ENCODE measurements at regions not wholly inside any gene's neighbourhood (a gene's known extent, or its start where the extent isn't known, plus 50 kb on each side); places are given as distances from the start of the nearest gene placed in this dataset.

GRCh38 chr7:67711706-67712105 is 715.1 kb downstream of the TYW1 start:
- TF ChIP-seq ZFX (IDR thresholded peaks at IDR 0.05): no peak
- TF ChIP-seq CTCF (conservative IDR thresholded peaks at IDR 0.05): no peak
- no peak overlapping the region for H3K27ac ChIP-seq

GRCh38 chr7:67713451-67714056 is 716.9 kb downstream of the TYW1 start:
- H3K27ac ChIP-seq: no peak overlapping the region
- no peak for TF ChIP-seq CTCF (conservative IDR thresholded peaks at IDR 0.05)
- no peak for TF ChIP-seq ZFX (IDR thresholded peaks at IDR 0.05)

- no peak for TF ChIP-seq CTCF (conservative IDR thresholded peaks at IDR 0.05)
- no peak for TF ChIP-seq ZFX (IDR thresholded peaks at IDR 0.05)
These were observed 720.1 kb downstream of the TYW1 start for GRCh38 chr7:67716729-67717128.

GRCh38 chr7:67723591-67723990 is 727.0 kb downstream of the TYW1 start:
- TF ChIP-seq CTCF (conservative IDR thresholded peaks at IDR 0.05) (no peak), ZFX (IDR thresholded peaks at IDR 0.05) (no peak)
- no peak overlapping the region for H3K27ac ChIP-seq

More at GRCh38 chr7:67716729-67717128, 720.1 kb downstream of the TYW1 start:
- H3K27ac ChIP-seq: no peak overlapping the region

- TF ChIP-seq CTCF (conservative IDR thresholded peaks at IDR 0.05) (no peak), ZFX (IDR thresholded peaks at IDR 0.05) (no peak)
- no peak overlapping the region for H3K27ac ChIP-seq
These were observed 727.8 kb downstream of the TYW1 start for GRCh38 chr7:67724435-67724834.

GRCh38 chr7:67724955-67725354 is 728.3 kb downstream of the TYW1 start:
- no peak overlapping the region for H3K27ac ChIP-seq
- TF ChIP-seq ZFX (IDR thresholded peaks at IDR 0.05): no peak
- TF ChIP-seq CTCF (conservative IDR thresholded peaks at IDR 0.05): no peak

GRCh38 chr7:67725423-67725822 is 728.8 kb downstream of the TYW1 start:
- no peak overlapping the region for H3K27ac ChIP-seq

More at GRCh38 chr7:67725423-67725822, 728.8 kb downstream of the TYW1 start:
- TF ChIP-seq ZFX (IDR thresholded peaks at IDR 0.05): no peak
- no peak for TF ChIP-seq CTCF (conservative IDR thresholded peaks at IDR 0.05)

Data from C4-2B (cell line).